Colonic mucosa (tissue), 4 donors: ENCODE measurements at regions not wholly inside any gene's neighbourhood (a gene's known extent, or its start where the extent isn't known, plus 50 kb on each side); places are given as distances from the start of the nearest gene placed in this dataset.
"Not testable (repeated sequence)": the region's sequence is repeated elsewhere in the genome, so short reads cannot be mapped to it uniquely, and the experiment has no call there.

ENCODE experiments used
- DNase-seq: peaks from one replicate; pipeline ENCODE4 v3.0.0-alpha.2; 2020
- H3K27ac ChIP-seq: fragments of 200-600 bp; one replicate; pipeline ENCODE4 v1.8.0; 2021
- H3K27me3 ChIP-seq: fragments of 200-600 bp; one replicate; pipeline ENCODE4 v1.8.0; 2021
- H3K36me3 ChIP-seq: fragments of 200-600 bp; one replicate; pipeline ENCODE4 v1.8.0; 2021
- H3K4me1 ChIP-seq: fragments of 200-600 bp; one replicate; pipeline ENCODE4 v1.8.0; 2021; ENCODE audit warnings: mild to moderate bottlenecking
- H3K4me3 ChIP-seq: fragments of 200-600 bp; one replicate; pipeline ENCODE4 v1.8.0; 2021
- H3K9ac ChIP-seq, 2 donors: one replicate each; pipeline ENCODE4 v1.7.0; 2013; ENCODE audit warnings: control low read depth in 2 of 2, low read depth in 2 of 2, low read length in 2 of 2
- H3K9me3 ChIP-seq: fragments of 200-600 bp; one replicate; pipeline ENCODE4 v1.8.0; 2021
- intact Hi-C: fragments of 100-400 bp; cut with DNase I; formaldehyde crosslinking; loops from one replicate; pipeline ENCODE4 v1.14.1; 2022
- TF ChIP-seq, protein P1 (sequence below): fragments of 200-600 bp; IDR thresholded peaks from one replicate; pipeline ENCODE4 v1.8.0; 2022; ENCODE audit warnings: antibody characterized with exemption, mild to moderate bottlenecking
- donor health status: healthy.
- donor health status: DM: no; HTN: no; CAD: no.
- donor health status: DM: no; HTN: no; CAD: no.

DNA sequence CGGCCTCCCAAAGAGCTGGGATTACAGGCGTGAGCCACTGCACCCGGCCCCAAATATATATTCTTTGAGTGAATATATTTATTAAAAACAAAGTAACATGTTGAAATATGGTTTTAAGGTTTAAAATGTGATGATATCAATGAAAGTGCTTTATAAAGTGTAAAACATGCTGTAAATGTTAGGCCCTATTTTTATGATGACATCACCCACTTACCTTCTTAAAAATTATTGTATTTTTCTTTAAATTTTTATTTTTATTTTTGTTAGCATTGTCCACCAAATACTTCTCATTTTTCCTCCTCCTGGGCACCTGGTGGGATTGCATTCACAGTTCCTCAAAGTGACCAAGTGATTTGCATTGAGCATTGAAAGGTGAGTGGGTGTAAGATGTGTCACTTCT, 152.6 kb upstream of the TBX3 start:
- intact Hi-C loops = no loop called here
- Histone ChIP-seq H3K27ac (no peak overlapping the region), H3K4me1 (no peaks in the 10 kb centered on the region), H3K9me3 (no peaks in the 10 kb centered on the region), H3K27me3 (no peaks in the 10 kb centered on the region), H3K4me3 (no peak overlapping the region), H3K36me3 (no peaks in the 10 kb centered on the region), H3K9ac (no peak overlapping the region)
- TF ChIP-seq, protein P1, sequence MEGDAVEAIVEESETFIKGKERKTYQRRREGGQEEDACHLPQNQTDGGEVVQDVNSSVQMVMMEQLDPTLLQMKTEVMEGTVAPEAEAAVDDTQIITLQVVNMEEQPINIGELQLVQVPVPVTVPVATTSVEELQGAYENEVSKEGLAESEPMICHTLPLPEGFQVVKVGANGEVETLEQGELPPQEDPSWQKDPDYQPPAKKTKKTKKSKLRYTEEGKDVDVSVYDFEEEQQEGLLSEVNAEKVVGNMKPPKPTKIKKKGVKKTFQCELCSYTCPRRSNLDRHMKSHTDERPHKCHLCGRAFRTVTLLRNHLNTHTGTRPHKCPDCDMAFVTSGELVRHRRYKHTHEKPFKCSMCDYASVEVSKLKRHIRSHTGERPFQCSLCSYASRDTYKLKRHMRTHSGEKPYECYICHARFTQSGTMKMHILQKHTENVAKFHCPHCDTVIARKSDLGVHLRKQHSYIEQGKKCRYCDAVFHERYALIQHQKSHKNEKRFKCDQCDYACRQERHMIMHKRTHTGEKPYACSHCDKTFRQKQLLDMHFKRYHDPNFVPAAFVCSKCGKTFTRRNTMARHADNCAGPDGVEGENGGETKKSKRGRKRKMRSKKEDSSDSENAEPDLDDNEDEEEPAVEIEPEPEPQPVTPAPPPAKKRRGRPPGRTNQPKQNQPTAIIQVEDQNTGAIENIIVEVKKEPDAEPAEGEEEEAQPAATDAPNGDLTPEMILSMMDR = no peak
- no peak for DNase-seq

DNA sequence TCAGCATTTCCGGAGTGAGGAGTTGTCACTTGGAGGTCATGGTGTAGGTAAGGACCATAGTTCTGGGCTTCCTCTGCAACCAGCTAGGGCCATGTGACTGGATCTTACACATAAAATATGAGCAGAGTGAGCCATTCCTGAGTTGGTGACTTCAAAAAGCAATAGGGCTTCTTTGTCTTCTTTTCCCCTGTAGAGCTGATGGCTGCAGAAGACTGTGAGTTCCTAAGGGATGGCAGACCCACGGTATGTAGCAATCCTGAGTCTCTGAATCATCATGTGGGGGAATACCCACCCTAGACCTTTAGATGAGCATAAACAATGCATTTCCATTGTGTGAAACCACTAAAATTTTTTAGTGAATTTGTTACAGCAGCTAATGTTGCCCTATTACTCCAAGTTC, 151.1 kb upstream of the TBX3 start:
- no peak overlapping the region for H3K27ac ChIP-seq
- H3K9ac ChIP-seq = no peak overlapping the region
- TF ChIP-seq, protein P1 = no peak
- no peak overlapping the region for H3K4me3 ChIP-seq
- no peaks in the 10 kb centered on the region for H3K4me1 ChIP-seq
- no peaks in the 10 kb centered on the region for H3K9me3 ChIP-seq
- H3K36me3 ChIP-seq = no peaks in the 10 kb centered on the region
- intact Hi-C loops = no loop called here
- no peak for DNase-seq
- no peaks in the 10 kb centered on the region for H3K27me3 ChIP-seq

DNA sequence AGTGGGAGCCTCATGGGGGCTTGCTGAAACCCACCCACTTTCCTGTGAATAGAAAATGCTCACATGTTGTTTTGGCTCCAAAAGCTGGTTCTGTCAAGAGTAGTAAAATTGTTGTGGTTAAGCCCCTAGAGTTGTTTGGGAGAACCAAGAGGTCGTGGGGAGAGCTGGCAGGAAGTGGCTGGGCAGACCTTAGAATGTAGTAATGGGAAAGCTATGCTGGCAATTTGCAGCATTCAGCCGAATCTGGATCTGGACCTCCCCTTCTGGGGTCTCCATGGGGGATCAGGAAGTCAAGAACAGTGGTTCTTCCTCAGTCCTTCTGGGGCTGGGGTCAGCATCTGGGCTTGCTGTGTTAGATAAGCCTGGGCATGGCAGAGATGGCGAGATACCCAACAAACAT, 150.6 kb upstream of the TBX3 start:
- Histone ChIP-seq H3K27me3 (no peaks in the 10 kb centered on the region), H3K9ac (no peak overlapping the region), H3K36me3 (no peaks in the 10 kb centered on the region), H3K27ac (no peak overlapping the region), H3K9me3 (no peaks in the 10 kb centered on the region), H3K4me1 (no peaks in the 10 kb centered on the region), H3K4me3 (no peak overlapping the region)
- DNase-seq = no peak
- intact Hi-C loops = no loop called here
- TF ChIP-seq, protein P1 = no peak

DNA sequence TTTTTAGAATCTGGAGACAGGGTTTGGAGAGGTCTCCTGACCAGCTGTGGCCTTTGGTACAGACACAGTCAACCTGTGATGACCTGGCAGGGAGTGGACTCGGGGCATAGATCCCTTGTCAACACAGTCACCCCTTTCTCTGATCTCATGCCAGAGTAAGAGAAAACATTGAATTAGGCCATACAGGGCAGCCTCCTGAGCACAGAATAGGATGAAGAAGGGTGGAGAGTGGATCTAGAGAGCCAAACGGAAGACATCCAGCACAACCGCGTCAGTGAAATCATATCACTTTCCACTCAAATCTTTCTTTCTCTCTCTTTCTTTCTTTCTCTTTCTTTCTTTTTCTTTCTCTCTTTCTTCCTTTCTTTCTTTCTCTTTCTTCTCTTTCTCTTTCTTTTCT, 145.9 kb upstream of the TBX3 start:
- no peak for DNase-seq
- Histone ChIP-seq H3K36me3 (no peaks in the 10 kb centered on the region), H3K9ac (no peak overlapping the region), H3K4me3 (no peak overlapping the region), H3K4me1 (no peaks in the 10 kb centered on the region), H3K27ac (no peak overlapping the region), H3K27me3 (no peaks in the 10 kb centered on the region), H3K9me3 (no peaks in the 10 kb centered on the region)
- intact Hi-C loops = no loop called here
- TF ChIP-seq, protein P1 = no peak

DNA sequence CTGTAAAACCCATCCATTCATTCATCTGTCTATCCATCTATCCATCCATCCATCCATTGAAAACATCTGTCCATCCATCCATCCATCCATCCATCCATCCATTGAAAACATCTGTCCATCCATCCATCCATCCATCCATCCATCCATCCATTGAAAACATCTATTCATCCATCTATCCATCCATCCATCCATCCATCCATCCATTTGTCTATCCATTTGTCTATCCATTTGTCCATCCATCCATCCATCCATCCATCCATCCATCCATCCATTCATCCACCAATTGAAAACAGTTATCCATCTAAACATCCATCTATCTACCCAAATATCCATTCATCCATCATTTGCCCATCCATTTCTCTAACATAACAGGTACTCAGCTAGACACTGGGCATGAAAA, 145.3 kb upstream of the TBX3 start:
- intact Hi-C loops, H3K4me1 ChIP-seq, H3K27me3 ChIP-seq, H3K36me3 ChIP-seq, DNase-seq, H3K27ac ChIP-seq, H3K9ac ChIP-seq, H3K4me3 ChIP-seq, H3K9me3 ChIP-seq: not testable (repeated sequence)

DNA sequence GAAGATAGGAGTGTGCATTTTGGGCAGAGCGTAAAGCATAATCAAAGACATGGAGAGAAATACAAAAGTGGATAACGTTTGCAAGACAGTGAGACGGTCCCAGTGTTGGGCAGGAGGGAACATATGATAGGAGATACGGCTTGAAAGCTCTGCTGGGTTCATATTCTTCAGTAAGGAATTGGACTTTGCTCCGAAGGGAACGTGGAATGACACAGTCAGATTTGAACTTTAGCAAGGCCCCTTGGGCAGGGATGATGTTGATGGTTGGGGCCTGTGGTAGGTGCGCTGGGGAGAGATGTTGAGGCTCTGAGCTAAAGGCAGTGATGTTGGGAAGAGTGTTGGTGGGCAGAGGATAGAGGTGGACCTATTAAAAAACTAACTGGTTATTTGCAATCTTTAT, 143.5 kb upstream of the TBX3 start:
- Histone ChIP-seq H3K36me3 (no peaks in the 10 kb centered on the region), H3K4me1 (no peaks in the 10 kb centered on the region), H3K9ac (no peak overlapping the region), H3K27me3 (no peaks in the 10 kb centered on the region), H3K4me3 (no peak overlapping the region), H3K9me3 (no peaks in the 10 kb centered on the region), H3K27ac (no peak overlapping the region)
- intact Hi-C loops = no loop called here
- TF ChIP-seq, protein P1 = no peak
- no peak for DNase-seq
